Heart right ventricle (tissue), 16 donors: ENCODE measurements at regions not wholly inside any gene's neighbourhood (a gene's known extent, or its start where the extent isn't known, plus 50 kb on each side); places are given as distances from the start of the nearest gene placed in this dataset.

ENCODE experiments used
- ATAC-seq, 8 donors: fragments of 200-7000 bp; cut with Tn5 transposase; one replicate each; pipeline ENCODE4 v1.9.1; 2020; ENCODE audit warnings: mild to moderate bottlenecking in 8 of 8, moderate library complexity in 8 of 8, moderate number of reproducible peaks in 1 of 8
- DNase-seq, 2 donors: peaks; one replicate each; pipeline ENCODE4 v3.0.0-alpha.2; 2020
- H3K27ac ChIP-seq, 10 donors: fragments of 200-600 bp; sonication (generic) in 2 of 10; one replicate each; pipeline versions ENCODE4 v1.5.0 to v1.8.0; 2020 to 2022; ENCODE audit warnings: mild to moderate bottlenecking in 3 of 10
- H3K27me3 ChIP-seq, 7 donors: fragments of 200-600 bp; one replicate each; pipeline ENCODE4 v1.8.0; 2021 to 2022; ENCODE audit warnings: mild to moderate bottlenecking in 2 of 7
- H3K36me3 ChIP-seq, 9 donors: fragments of 200-600 bp; sonication (generic) in 1 of 9; one replicate each; pipeline versions ENCODE4 v1.5.0 to v1.8.0; 2020 to 2022; ENCODE audit warnings: mild to moderate bottlenecking in 2 of 9
- H3K4me1 ChIP-seq, 9 donors: fragments of 200-600 bp; sonication (generic) in 1 of 9; one replicate each; pipeline versions ENCODE4 v1.5.0 to v1.8.0; 2020 to 2022; ENCODE audit warnings: mild to moderate bottlenecking in 4 of 9
- H3K4me3 ChIP-seq, 10 donors: fragments of 200-600 bp; sonication (generic) in 2 of 10; one replicate each; pipeline versions ENCODE4 v1.5.0 to v1.8.0; 2020 to 2022; ENCODE audit warnings: mild to moderate bottlenecking in 7 of 10, moderate library complexity in 2 of 10
- H3K9me3 ChIP-seq, 11 donors: fragments of 200-600 bp in 10 of 11; sonication (generic) in 2 of 11; one replicate each; pipeline versions ENCODE4 v1.5.0 to v1.8.0; 2013 to 2022; ENCODE audit warnings: mild to moderate bottlenecking in 2 of 11, control low read depth in 1 of 11, moderate library complexity in 1 of 11
- CTCF ChIP-seq, 9 donors: fragments of 200-600 bp; sonication (generic) in 2 of 9; IDR thresholded peaks; one replicate each; pipeline versions ENCODE4 v1.5.0 to v1.8.0; 2021 to 2022; ENCODE audit warnings: antibody characterized with exemption in 9 of 9, mild to moderate bottlenecking in 5 of 9, moderate library complexity in 1 of 9
- WGBS, 2 donors: extraction: QIAGEN DNeasy Blood & Tissue Kit; methylation state at CpG; one replicate each; pipeline ENCODE4 v1.1.7; 2013; ENCODE audit warnings: inconsistent platforms in 1 of 2; 5-methylcytosine and 5-hydroxymethylcytosine counted together
- intact Hi-C, 10 donors: fragments of 100-400 bp; cut with DNase I; formaldehyde crosslinking; loops; one replicate each; pipeline versions ENCODE4 v1.11.1 to v1.14.2; 2022
- donor health status: Arrhythmogenic right ventricular cardiomyopathy.
- donor health status: ischemic (EF 13 %, LVEDD 7.1; RV severe dilation, severe dysfunction).
- donor health status: healthy with polysubstance abuse.
- donor health status: DM: no; HTN: yes; CAD: no.
- donor health status: DM: no; HTN: no; CAD: no.
- donor health status: ischemic (EF 25% LVEDD 6.9; RV normal size, moderate dysfunction).
- donor health status: ischemic (EF 25% LVEDD 5.7; RV mildly dilated, moderate dysfunction).
- donor health status: healthy.
- donor health status: DM: yes; HTN: yes; CAD: no.
- donor health status: Ischemic cardiomyopathy.
- donor health status: ischemic (EF 35%, LVEDD 5.7; RV mildly dilated, moderate dysfunction).
- donor health status: nonischemic (EF 11% LVEDD 7.7; RV severe dilation, severe dysfunction).
- donor health status: DM: yes; HTN: yes; CAD: no.
- donor health status: PGD.
- donor health status: ischemic (EF 29% LVEDD 5.4; RV normal size, mild dysfunction).
- donor health status: nonischemic (EF 23%, LVEDD 6.1; RV moderate dilation, normal function).

GRCh38 chr12:29943683-29944082 lies 159.9 kb upstream of the TMTC1 start:
- Histone ChIP-seq H3K27me3 (no peaks in the 10 kb centered on the region), H3K4me3 (no peak overlapping the region), H3K36me3 (no peaks in the 10 kb centered on the region), H3K9me3 (peaks cover 0 to 16% (median 7%) of the 10 kb centered on the region in 11 donors), H3K27ac (no peak overlapping the region), H3K4me1 (no peaks in the 10 kb centered on the region)
- intact Hi-C loops = no loop called here
- 73 to 78% methylated on average over 2 of the region's 2 CpGs for WGBS, 2 donors
- no peak for DNase-seq
- TF ChIP-seq CTCF (IDR thresholded peaks at IDR 0.05) = no peak
- no peak for ATAC-seq

- intact Hi-C loops = no loop called here
Measured at GRCh38 chr12:29940811-29941210, 157.1 kb upstream of the TMTC1 start.

GRCh38 chr12:29930503-29930902 lies 146.8 kb upstream of the TMTC1 start:
- DNase-seq = no peak
- Histone ChIP-seq H3K36me3 (no peaks in the 10 kb centered on the region), H3K4me3 (no peak overlapping the region), H3K27me3 (no peaks in the 10 kb centered on the region), H3K4me1 (no peaks in the 10 kb centered on the region), H3K9me3 (no peaks in the 10 kb centered on the region), H3K27ac (no peak overlapping the region)
- no peak for ATAC-seq
- no peak for TF ChIP-seq CTCF (IDR thresholded peaks at IDR 0.05)
- intact Hi-C loops = no loop called here

More at GRCh38 chr12:29940811-29941210, 157.1 kb upstream of the TMTC1 start:
- no peak for TF ChIP-seq CTCF (IDR thresholded peaks at IDR 0.05)
- Histone ChIP-seq H3K4me1 (no peaks in the 10 kb centered on the region), H3K27me3 (no peaks in the 10 kb centered on the region), H3K36me3 (no peaks in the 10 kb centered on the region), H3K9me3 (peaks cover 0 to 16% (median 7%) of the 10 kb centered on the region in 11 donors), H3K4me3 (no peak overlapping the region), H3K27ac (no peak overlapping the region)
- ATAC-seq (no peak), DNase-seq (no peak)

- TF ChIP-seq CTCF (IDR thresholded peaks at IDR 0.05) = no peak
- no peaks in the 10 kb centered on the region for H3K36me3 ChIP-seq
Measured at GRCh38 chr12:29929295-29929694, 145.6 kb upstream of the TMTC1 start.

GRCh38 chr12:29921307-29921706 lies 137.6 kb upstream of the TMTC1 start:
- no peak for TF ChIP-seq CTCF (IDR thresholded peaks at IDR 0.05)
- H3K36me3 ChIP-seq = no peaks in the 10 kb centered on the region
- peaks cover 0 to 9% (median 0%) of the 10 kb centered on the region in 11 donors for H3K9me3 ChIP-seq
- no peak overlapping the region for H3K4me3 ChIP-seq
- no peaks in the 10 kb centered on the region for H3K27me3 ChIP-seq
- no peak for ATAC-seq
- 0 to 25% methylated on average over 1 of the region's 1 CpG for WGBS, 2 donors
- intact Hi-C loops = no loop called here
- DNase-seq = no peak
- no peak overlapping the region for H3K27ac ChIP-seq
- H3K4me1 ChIP-seq = no peaks in the 10 kb centered on the region

More at GRCh38 chr12:29929295-29929694, 145.6 kb upstream of the TMTC1 start:
- no peak for DNase-seq
- Histone ChIP-seq H3K27me3 (no peaks in the 10 kb centered on the region), H3K9me3 (no peaks in the 10 kb centered on the region), H3K4me3 (no peak overlapping the region), H3K27ac (no peak overlapping the region), H3K4me1 (no peaks in the 10 kb centered on the region)
- no peak for ATAC-seq
- intact Hi-C loops = no loop called here
- WGBS, 2 donors = 84 to 85% methylated on average over 2 of the region's 2 CpGs
